SU-DHL-6 (cell line): ENCODE measurements at regions not wholly inside any gene's neighbourhood (a gene's known extent, or its start where the extent isn't known, plus 50 kb on each side); places are given as distances from the start of the nearest gene placed in this dataset.

ENCODE experiments used
- CTCF ChIP-seq: fragments of 200-600 bp; sonication (generic); IDR thresholded peaks from one replicate; pipeline ENCODE4 v1.5.1; 2017; ENCODE audit warnings: antibody characterized with exemption, mild to moderate bottlenecking, low read length, moderate library complexity; ENCODE audit not compliant: insufficient read depth, poor library complexity, severe bottlenecking
- EZH2phosphoT487 ChIP-seq: fragments of 200-600 bp; sonication (generic), shearing (Covaris generic); conservative IDR thresholded peaks from 2 replicates; pipeline ENCODE4 v1.6.1; 2018; ENCODE audit warnings: mild to moderate bottlenecking, antibody characterized with exemption, low read length, moderate library complexity, mixed read lengths

GRCh38 chr9:20262611-20263010 lies 359.7 kb downstream of the MLLT3 start:
- TF ChIP-seq CTCF (no peak), EZH2phosphoT487 (no peak)
